ENCODE measurements at regions not wholly inside any gene's neighbourhood (a gene's known extent, or its start where the extent isn't known, plus 50 kb on each side); places are given as distances from the start of the nearest gene placed in this dataset.

DNA sequence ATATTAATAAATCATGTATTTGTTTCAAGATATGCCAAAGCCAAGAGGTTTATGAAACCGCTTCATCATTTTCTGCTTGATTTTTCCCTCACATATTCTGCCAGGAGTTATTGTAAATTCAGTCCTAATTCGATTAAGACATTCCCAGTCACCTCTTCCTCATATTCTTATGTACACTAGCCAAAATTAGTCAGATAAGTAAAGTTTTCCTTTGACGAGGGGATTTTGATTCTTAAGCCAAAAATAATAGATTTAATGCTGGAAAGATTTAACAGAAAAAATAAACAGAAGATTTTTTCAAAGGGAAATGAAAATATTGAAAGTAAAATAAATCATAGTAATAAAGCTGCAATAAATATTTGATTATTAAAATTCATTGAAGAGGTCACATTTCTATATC, 51.0 kb upstream of the VEGFC start:
- DNase-seq = no peak

GRCh38 chr4:176844448-176844847, 51.7 kb upstream of the VEGFC start:
- DNase-seq = no peak

GRCh38 chr4:176845636-176846035, 52.9 kb upstream of the VEGFC start:
- no peak for DNase-seq

DNA sequence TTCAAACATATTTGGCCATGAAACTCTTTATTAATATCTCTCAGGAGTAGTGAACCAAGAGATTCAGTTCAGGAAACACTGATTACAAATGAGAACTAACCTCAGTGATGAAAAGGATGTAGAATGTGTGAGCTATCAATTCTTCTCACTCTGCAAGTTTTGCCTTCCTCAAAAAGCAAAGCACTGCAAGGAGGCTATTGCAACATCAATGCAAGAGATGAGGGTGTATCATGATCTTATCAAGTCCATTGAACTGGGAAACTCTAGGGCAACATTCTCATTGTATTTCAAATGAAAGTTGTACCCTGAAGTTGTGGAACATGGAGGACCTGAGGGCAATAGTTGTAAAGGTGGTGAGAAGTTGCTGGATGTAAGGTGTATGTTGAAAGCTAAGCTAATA, 56.4 kb upstream of the VEGFC start:
- no peak for DNase-seq

DNA sequence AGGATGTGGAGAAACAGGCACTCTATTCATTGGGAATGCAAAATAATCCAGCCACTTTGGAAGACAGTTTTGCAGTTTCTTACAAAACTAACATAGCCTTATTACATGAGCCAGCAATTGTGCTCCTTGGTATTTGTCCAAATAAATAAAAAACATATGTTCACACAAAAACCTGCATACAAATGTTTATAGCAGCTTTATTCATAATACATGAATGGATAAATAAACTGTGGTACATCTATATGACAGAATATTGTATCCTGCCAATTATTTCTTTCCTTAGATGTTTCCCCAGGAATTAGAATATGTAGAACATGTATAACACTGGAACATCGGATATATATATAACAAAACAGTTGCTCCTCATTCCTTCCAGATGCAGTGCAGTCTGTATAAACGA, 57.7 kb upstream of the VEGFC start:
- no peak for DNase-seq

- DNase-seq = no peak
Measured at GRCh38 chr4:176856421-176856820, 63.7 kb upstream of the VEGFC start.

GRCh38 chr4:176858839-176859238, 66.1 kb upstream of the VEGFC start:
- DNase-seq = no peak

DNA sequence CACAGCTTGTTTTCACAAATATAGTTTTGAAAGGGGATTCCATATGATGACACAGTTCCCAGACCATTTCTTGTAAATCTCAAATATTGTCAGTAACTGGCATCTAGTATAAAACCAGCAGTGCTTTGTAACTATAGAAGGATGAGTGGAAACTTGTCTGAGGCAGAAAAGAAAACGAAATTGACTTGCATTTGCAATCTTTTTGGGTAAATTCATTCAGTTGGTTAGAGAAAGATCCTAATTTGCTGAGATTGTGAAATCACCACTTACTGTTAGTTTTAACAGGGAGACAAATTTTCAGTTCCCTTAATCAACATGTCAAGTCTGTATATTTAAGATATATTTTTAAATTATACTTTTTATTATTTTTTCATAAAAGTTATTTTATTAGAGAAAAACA, 71.5 kb upstream of the VEGFC start:
- no peak for DNase-seq

- DNase-seq = no peak
Measured at GRCh38 chr4:176868676-176869075, 76.0 kb upstream of the VEGFC start.

GRCh38 chr4:176872461-176872860, 79.7 kb upstream of the VEGFC start:
- DNase-seq = no peak

- no peak for DNase-seq
Measured at GRCh38 chr4:176874721-176875445, 82.2 kb upstream of the VEGFC start.

GRCh38 chr4:176875446-176875930, 82.8 kb upstream of the VEGFC start:
- DNase-seq = no peak

GRCh38 chr4:176879380-176880116, 86.8 kb upstream of the VEGFC start:
- DNase-seq = no peak

DNA sequence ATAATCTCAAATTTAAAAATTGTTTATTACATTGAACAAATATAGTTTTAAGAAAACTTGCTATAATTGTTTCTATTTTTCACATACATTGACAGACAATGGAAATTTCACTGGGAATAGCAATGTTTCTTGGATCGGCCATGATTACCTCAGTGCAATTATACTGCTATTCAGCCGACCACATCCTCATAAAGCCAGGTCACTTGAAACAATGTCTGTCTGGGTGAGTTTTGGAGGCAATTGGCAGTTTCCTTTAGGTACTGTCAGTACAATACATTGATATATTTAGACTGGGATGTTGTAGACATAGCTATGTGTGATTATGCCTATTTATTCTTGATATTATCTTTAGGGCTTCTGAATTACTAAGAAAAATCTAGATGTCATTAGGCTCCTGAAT, 89.5 kb upstream of the VEGFC start:
- no peak for DNase-seq

DNA sequence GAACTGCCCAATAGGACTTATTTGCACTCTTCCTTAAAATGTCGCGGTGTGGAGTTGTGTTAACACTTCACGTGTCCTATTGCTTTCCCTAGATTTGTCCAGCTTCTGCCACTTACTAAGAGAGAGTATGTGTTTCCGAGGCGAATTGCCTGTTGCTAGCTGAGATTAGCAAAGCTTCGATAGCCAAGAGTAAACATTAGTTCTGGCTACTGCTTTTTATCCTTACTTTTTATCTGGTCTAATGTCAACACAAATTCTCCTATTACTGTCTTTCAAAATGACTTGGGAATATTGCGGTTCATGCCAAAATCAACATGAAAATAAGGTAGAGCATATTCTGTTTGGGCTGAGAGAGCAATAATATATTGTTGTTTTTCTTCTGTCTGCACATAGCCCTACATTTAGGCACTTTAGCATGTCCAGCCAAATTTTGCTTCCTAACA, 90.4 kb upstream of the VEGFC start:
- DNase-seq = peak; percentile 38

DNA sequence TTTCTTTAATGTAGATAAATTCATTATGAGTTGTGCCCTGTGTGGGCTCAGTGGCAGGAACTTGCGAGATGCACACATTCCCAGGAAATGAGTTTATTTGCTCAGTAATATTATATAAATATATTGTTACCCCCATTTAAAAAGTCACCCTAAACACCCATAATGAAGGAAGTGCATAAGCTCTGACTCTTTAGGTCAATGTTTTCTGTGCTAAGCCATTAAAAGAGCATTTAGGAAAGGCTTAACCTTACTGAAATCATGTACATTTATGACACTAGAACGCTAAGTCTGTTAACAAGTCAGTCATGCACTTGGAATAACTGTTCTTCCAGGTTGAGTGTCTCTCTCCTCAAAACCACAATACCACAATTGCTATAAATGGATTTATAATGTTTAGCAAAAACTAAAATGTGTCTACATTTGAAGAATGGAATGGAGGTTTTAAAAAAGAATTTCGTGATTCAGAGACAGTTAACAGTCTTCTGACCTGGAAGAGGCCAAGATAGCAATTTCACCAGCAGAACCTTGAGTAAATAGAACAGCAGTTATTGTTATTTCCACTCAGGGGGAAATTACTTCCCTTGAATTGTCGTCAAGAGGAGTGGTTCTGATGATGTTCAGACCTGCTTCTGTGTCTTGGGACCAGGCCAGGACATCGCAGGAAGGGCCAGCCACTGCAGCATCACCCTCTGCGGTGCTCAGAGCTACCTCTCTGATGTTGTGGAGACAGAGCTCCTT, 91.1 kb upstream of the VEGFC start:
- no peak for DNase-seq

DNA sequence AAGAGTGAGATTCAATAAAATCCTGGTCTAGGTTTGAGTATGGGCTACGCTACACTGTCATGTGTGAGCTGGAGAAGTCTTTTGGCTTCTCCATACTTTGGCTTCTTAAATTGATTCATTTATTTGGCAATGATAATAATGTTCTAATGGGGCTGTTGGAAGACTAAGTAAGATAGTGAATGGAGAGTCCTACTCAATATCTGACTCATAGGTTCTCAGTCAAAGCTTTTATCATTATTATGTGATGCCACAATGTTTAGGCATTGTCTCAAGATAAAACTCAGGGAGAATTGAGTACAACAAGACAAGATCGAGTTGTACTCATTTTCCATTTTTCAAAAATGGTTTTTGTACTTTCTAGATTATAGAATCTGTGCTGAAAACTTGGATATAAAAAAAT, 92.5 kb upstream of the VEGFC start:
- DNase-seq = no peak

DNA sequence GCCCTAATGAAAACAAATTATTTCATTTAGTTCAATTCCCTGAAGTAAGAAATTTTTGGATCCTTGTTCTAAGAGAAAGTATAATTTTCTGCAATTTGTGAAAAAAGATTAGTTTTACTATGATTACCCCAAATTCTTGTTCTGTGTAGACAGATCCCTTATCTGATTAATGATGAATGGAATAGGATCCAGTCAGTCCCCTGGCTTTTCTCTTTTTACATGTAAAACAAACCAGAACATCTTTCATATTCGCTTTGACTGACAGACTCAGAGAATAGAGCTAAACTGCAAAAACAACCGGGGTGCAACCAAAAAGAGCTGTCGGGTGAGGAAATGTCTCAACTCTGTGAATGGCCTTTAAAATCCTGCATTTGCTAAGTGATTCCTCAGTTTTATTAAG, 93.4 kb upstream of the VEGFC start:
- DNase-seq = no peak

DNA sequence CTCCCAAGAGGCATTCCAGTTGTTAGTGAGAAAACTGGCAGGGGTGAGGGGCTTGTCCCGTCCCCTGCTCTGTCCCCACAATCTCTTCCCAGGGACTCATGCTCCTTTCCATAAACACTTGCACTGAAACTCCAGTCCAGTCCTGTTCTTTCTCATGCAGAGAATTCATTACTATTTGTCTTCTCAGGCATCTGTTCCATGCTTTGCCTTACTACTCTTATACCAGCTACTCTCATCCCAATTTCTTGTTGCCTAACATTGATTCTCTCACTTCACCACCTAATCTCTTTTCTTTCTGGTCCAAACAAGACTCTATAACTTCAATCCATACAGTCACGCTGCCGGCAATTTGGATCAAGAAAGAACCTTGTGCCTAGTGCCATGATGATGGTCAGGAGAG, 97.1 kb upstream of the VEGFC start:
- DNase-seq = no peak

DNA sequence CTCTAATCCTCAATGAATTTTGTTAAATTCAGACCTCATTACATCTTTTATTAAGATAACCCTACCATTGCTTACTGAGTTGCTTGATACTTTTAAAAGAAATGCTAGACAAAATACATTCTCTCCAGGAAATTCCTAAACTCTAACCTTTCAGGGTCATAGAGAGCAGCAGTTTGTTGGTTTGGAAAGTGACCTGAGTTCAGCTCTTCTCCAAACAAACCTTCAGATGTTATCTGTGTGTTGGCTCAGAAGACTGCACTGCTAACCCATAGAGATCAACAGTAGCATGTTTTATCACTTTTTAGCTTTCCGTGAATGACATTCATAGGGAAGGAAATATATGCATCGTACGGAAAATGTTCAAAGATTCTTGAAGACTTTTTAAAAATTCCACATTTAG, 101.8 kb upstream of the VEGFC start:
- DNase-seq = no peak

DNA sequence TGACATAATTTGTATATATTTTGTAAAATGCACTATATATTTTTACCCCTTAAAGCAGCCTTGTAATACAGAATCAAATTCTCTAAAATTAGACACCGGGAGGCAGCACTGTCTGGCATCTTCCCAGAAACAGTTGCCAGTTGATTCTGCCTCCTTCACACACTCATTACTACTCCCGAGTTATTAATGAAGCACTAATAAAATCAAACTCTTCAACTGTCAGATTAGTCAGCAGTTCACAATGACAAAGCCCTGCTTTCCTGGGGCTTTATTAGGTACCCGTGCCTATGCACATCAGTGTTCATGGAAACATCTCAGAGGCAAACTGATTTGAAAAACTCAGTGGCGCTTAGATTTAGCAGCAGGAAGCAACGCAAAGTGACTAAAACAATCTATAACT, 103.5 kb upstream of the VEGFC start:
- no peak for DNase-seq

DNA sequence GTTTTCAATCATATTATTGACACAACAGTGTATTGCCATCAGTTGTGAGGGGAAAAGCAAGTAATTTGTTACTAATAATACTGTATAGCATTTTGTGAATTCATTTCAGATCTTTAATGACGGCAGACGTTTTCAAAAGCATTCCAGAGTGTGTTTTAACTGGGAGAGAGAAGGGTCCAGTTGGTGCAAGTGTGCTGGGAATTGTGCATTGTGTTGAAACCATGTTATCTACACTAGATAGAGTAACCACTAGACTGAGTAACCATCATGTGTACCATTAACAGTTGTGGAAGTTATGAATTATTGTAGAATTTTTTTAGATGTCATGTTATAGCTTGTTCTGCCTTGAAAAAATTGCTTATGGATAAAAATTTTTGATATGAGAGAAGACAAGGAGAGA, 104.5 kb upstream of the VEGFC start:
- no peak for DNase-seq

- DNase-seq = no peak
Measured at GRCh38 chr4:176898791-176899190, 106.1 kb upstream of the VEGFC start.
